Loucy (cell line): ENCODE measurements at regions not wholly inside any gene's neighbourhood (a gene's known extent, or its start where the extent isn't known, plus 50 kb on each side); places are given as distances from the start of the nearest gene placed in this dataset.

Experiments used
- EZH2phosphoT487 ChIP-seq: fragments of 200-600 bp; IDR thresholded peaks from 2 replicates; pipeline ENCODE4 v1.6.1; 2018; ENCODE audit warnings: antibody characterized with exemption, mild to moderate bottlenecking, moderate library complexity, borderline replicate concordance
- TF ChIP-seq, protein P1 (sequence below): fragments of 200-600 bp; sonication (generic); conservative IDR thresholded peaks from 2 replicates; pipeline ENCODE4 v1.5.1; 2014; ENCODE audit warnings: mild to moderate bottlenecking, antibody characterized with exemption, low read length

DNA sequence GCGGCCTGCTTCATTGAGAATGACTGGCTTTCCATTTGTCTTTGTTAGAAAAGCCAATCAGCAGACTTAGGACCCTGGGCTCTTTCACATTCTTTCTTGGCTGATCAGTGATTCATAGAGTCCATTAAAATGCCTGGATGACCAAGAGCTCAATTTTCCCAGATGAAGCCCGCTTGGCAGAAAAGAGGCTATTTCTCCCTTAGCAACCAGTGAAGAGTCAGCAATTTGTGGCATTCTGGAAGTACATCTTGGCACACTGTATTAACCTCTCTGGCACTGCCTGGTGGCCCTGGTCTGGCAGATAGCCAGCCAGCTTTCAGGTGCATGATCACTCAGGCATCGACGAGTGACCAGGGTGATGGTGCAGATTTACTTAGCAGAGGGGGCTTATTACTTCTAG lies 145.7 kb upstream of the PLAAT1 start:
- TF ChIP-seq, protein P1, sequence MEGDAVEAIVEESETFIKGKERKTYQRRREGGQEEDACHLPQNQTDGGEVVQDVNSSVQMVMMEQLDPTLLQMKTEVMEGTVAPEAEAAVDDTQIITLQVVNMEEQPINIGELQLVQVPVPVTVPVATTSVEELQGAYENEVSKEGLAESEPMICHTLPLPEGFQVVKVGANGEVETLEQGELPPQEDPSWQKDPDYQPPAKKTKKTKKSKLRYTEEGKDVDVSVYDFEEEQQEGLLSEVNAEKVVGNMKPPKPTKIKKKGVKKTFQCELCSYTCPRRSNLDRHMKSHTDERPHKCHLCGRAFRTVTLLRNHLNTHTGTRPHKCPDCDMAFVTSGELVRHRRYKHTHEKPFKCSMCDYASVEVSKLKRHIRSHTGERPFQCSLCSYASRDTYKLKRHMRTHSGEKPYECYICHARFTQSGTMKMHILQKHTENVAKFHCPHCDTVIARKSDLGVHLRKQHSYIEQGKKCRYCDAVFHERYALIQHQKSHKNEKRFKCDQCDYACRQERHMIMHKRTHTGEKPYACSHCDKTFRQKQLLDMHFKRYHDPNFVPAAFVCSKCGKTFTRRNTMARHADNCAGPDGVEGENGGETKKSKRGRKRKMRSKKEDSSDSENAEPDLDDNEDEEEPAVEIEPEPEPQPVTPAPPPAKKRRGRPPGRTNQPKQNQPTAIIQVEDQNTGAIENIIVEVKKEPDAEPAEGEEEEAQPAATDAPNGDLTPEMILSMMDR = no peak
- no peak for TF ChIP-seq EZH2phosphoT487
